CD14-positive monocyte (primary cell): ENCODE measurements at regions not wholly inside any gene's neighbourhood (a gene's known extent, or its start where the extent isn't known, plus 50 kb on each side); places are given as distances from the start of the nearest gene placed in this dataset.

Source experiments
- DNase-seq, 3 donors: peaks; one replicate each; pipeline ENCODE4 v3.0.0-alpha.2; 2011 to 2022
- H2AFZ ChIP-seq: 2 replicates; pipeline ENCODE4 v1.6.0; 2012; ENCODE audit warnings: mild to moderate bottlenecking, low read depth, low read length, inconsistent platforms; ENCODE audit not compliant: insufficient read depth, poor library complexity, severe bottlenecking
- H3K27ac ChIP-seq, 2 donors: 1 replicate in 1 of 2; 2 replicates in 1 of 2; pipeline ENCODE4 v1.5.1; 2012 to 2013; ENCODE audit warnings: low read length in 2 of 2, control low read depth in 1 of 2, inconsistent platforms in 1 of 2, low read depth in 1 of 2, mild to moderate bottlenecking in 1 of 2
- H3K27me3 ChIP-seq, 2 donors: one replicate each; pipeline versions ENCODE4 v1.6.0 to v1.6.1; 2011 to 2013; ENCODE audit warnings: low read length in 2 of 2; ENCODE audit not compliant: control insufficient read depth in 2 of 2, insufficient read depth in 2 of 2
- H3K36me3 ChIP-seq, 2 donors: replicated peaks in 1 of 2; 1 replicate in 1 of 2; 2 replicates in 1 of 2; pipeline versions ENCODE4 v1.5.1 to v1.6.1; 2012 to 2013; ENCODE audit warnings: low read length in 2 of 2, control low read depth in 1 of 2, inconsistent platforms in 1 of 2, mild to moderate bottlenecking in 1 of 2; ENCODE audit not compliant: insufficient read depth in 2 of 2, control insufficient read depth in 1 of 2
- H3K4me1 ChIP-seq, 2 donors: 1 replicate in 1 of 2; 2 replicates in 1 of 2; pipeline versions ENCODE4 v1.5.1 to v1.6.1; 2012 to 2013; ENCODE audit warnings: low read length in 2 of 2, control low read depth in 1 of 2, inconsistent platforms in 1 of 2, mild to moderate bottlenecking in 1 of 2, moderate library complexity in 1 of 2; ENCODE audit not compliant: insufficient read depth in 2 of 2, control insufficient read depth in 1 of 2
- H3K4me2 ChIP-seq: replicated peaks from 2 replicates; pipeline ENCODE3; 2012; ENCODE audit warnings: low read length, moderate library complexity, mild to moderate bottlenecking; ENCODE audit not compliant: poor library complexity, severe bottlenecking; ENCODE audit errors: extremely low read depth
- H3K4me3 ChIP-seq, 3 experiments: fragments of 200-600 bp in 1 of 3; sonication (generic) in 1 of 3; replicated peaks in 1 of 3; 1 replicate in 2 of 3; 2 replicates in 1 of 3; pipeline ENCODE4 v1.5.1; 2011 to 2013; ENCODE audit warnings: low read length in 3 of 3, mild to moderate bottlenecking in 3 of 3, control low read depth in 2 of 3, low read depth in 2 of 3, inconsistent platforms in 1 of 3, moderate library complexity in 1 of 3
- H3K79me2 ChIP-seq: 2 replicates; pipeline ENCODE4 v1.6.0; 2012; ENCODE audit warnings: mild to moderate bottlenecking, control low read depth, inconsistent platforms, low read length, moderate library complexity; ENCODE audit not compliant: insufficient read depth
- H3K9ac ChIP-seq: 2 replicates; pipeline ENCODE4 v1.6.0; 2017; ENCODE audit warnings: low read length, mild to moderate bottlenecking; ENCODE audit not compliant: insufficient read depth, poor library complexity, severe bottlenecking
- H3K9me3 ChIP-seq, 2 donors: replicated peaks in 1 of 2; 1 replicate in 1 of 2; 2 replicates in 1 of 2; pipeline versions ENCODE4 v1.5.1 to v1.6.1; 2012 to 2013; ENCODE audit warnings: low read length in 2 of 2, control low read depth in 1 of 2; ENCODE audit not compliant: control insufficient read depth in 1 of 2, insufficient read depth in 1 of 2
- H4K20me1 ChIP-seq: 2 replicates; pipeline ENCODE4 v1.6.0; 2012; ENCODE audit warnings: mild to moderate bottlenecking, low read length, control low read depth, moderate library complexity; ENCODE audit not compliant: insufficient read depth
- H3K27ac Mint-ChIP-seq, 7 donors: one replicate each; pipeline ENCODE4 v1.8.0; 2020; ENCODE audit warnings: mild to moderate bottlenecking in 7 of 7, mixed read lengths in 7 of 7, moderate library complexity in 6 of 7, inconsistent platforms in 2 of 7
- H3K27me3 Mint-ChIP-seq, 3 donors: one replicate each; pipeline ENCODE4 v1.8.0; 2021 to 2022; ENCODE audit warnings: low read depth in 3 of 3, mild to moderate bottlenecking in 3 of 3, mixed read lengths in 3 of 3, moderate library complexity in 3 of 3, inconsistent platforms in 1 of 3
- H3K36me3 Mint-ChIP-seq, 2 donors: one replicate each; pipeline ENCODE4 v1.8.0; 2020; ENCODE audit warnings: mixed read lengths in 2 of 2, inconsistent platforms in 1 of 2, mild to moderate bottlenecking in 1 of 2
- H3K4me1 Mint-ChIP-seq: one replicate; pipeline ENCODE4 v1.8.0; 2020; ENCODE audit warnings: mild to moderate bottlenecking, mixed read lengths
- H3K4me3 Mint-ChIP-seq, 2 donors: one replicate each; pipeline ENCODE4 v1.8.0; 2020; ENCODE audit warnings: mild to moderate bottlenecking in 2 of 2, mixed read lengths in 2 of 2, moderate library complexity in 1 of 2
- H3K9me3 Mint-ChIP-seq, 7 donors: one replicate each; pipeline ENCODE4 v1.8.0; 2020 to 2022; ENCODE audit warnings: mixed read lengths in 7 of 7, mild to moderate bottlenecking in 6 of 7, moderate library complexity in 6 of 7, inconsistent platforms in 2 of 7
- CTCF ChIP-seq: fragments of 200-600 bp; IDR thresholded peaks from one replicate; pipeline ENCODE4 v1.8.0; 2022; ENCODE audit warnings: antibody characterized with exemption, mild to moderate bottlenecking
- WGBS: methylation state at CpG from one replicate; pipeline ENCODE4 v1.1.5; 2013; ENCODE audit warnings: missing lambda C conversion rate; ENCODE audit not compliant: insufficient coverage; 5-methylcytosine and 5-hydroxymethylcytosine counted together
- intact Hi-C, 2 donors: fragments of 100-400 bp; cut with micrococcal nuclease; formaldehyde crosslinking; loops; one replicate each; pipeline versions ENCODE4 v1.15.0 to v1.15.1; 2023

GRCh38 chr10:126808103-126808502 is 97.1 kb upstream of the DOCK1 start:
- no peaks in the 10 kb centered on the region for H3K4me1 Mint-ChIP-seq
- no peaks in the 10 kb centered on the region for H3K36me3 Mint-ChIP-seq
- no CpG with 5 or more reads among the region's 2 CpGs for WGBS
- peaks cover 0 to 4% (median 3%) of the 10 kb centered on the region in 3 donors for H3K27me3 Mint-ChIP-seq
- H3K4me3 Mint-ChIP-seq = no peak overlapping the region
- no peak for TF ChIP-seq CTCF
- Histone ChIP-seq H3K27me3 (no peaks in the 10 kb centered on the region), H3K27ac (no peak overlapping the region), H3K79me2 (no peaks in the 10 kb centered on the region), H3K36me3 (no peaks in the 10 kb centered on the region), H3K9me3 (peaks cover 0 to 5% of the 10 kb centered on the region in 2 donors), H4K20me1 (no peaks in the 10 kb centered on the region), H3K4me3 (no peak overlapping the region), H3K9ac (no peak overlapping the region), H3K4me2 (no peak overlapping the region), H2AFZ (no peak overlapping the region), H3K4me1 (no peaks in the 10 kb centered on the region)
- DNase-seq = no peak
- H3K27ac Mint-ChIP-seq = no peak overlapping the region
- intact Hi-C loops = no loop called here
- H3K9me3 Mint-ChIP-seq = peaks cover 3 to 9% (median 5%) of the 10 kb centered on the region in 7 donors

- no peaks in the 10 kb centered on the region for H3K4me1 Mint-ChIP-seq
- no peaks in the 10 kb centered on the region for H3K4me1 ChIP-seq
These were observed 91.8 kb upstream of the DOCK1 start for GRCh38 chr10:126813432-126813831.

More at GRCh38 chr10:126813432-126813831, 91.8 kb upstream of the DOCK1 start:
- no peaks in the 10 kb centered on the region for H3K36me3 ChIP-seq
- H3K27me3 Mint-ChIP-seq = peaks cover 0 to 4% (median 0%) of the 10 kb centered on the region in 3 donors
- intact Hi-C loops = no loop called here
- DNase-seq = no peak
- H3K36me3 Mint-ChIP-seq = no peaks in the 10 kb centered on the region
- H3K27ac ChIP-seq = no peak overlapping the region
- peaks cover 0 to 2% of the 10 kb centered on the region in 2 donors for H3K9me3 ChIP-seq
- H3K79me2 ChIP-seq = no peaks in the 10 kb centered on the region
- no peak overlapping the region for H3K4me2 ChIP-seq
- H3K4me3 ChIP-seq = no peak overlapping the region
- H3K27me3 ChIP-seq = no peaks in the 10 kb centered on the region
- H3K9ac ChIP-seq = no peak overlapping the region
- 93% methylated on average over 4 of the region's 6 CpGs for WGBS
- H3K4me3 Mint-ChIP-seq = no peak overlapping the region
- H3K27ac Mint-ChIP-seq = no peak overlapping the region
- no peaks in the 10 kb centered on the region for H4K20me1 ChIP-seq
- H2AFZ ChIP-seq = no peak overlapping the region
- TF ChIP-seq CTCF = no peak
- H3K9me3 Mint-ChIP-seq = peaks cover 0 to 11% (median 5%) of the 10 kb centered on the region in 7 donors
